ENCODE measurements at regions not wholly inside any gene's neighbourhood (a gene's known extent, or its start where the extent isn't known, plus 50 kb on each side); places are given as distances from the start of the nearest gene placed in this dataset.

- no peak for TF ChIP-seq CTCF (IDR thresholded peaks at IDR 0.05)
Observed at GRCh38 chr4:144223661-144224060, 83.1 kb upstream of the GYPA start.

GRCh38 chr4:144259285-144259684 lies 118.8 kb upstream of the GYPA start:
- TF ChIP-seq CTCF (IDR thresholded peaks at IDR 0.05): no peak

GRCh38 chr4:144267084-144267483 lies 126.6 kb upstream of the GYPA start:
- TF ChIP-seq CTCF (IDR thresholded peaks at IDR 0.05): no peak

- no peak for TF ChIP-seq CTCF (IDR thresholded peaks at IDR 0.05)
Observed at GRCh38 chr4:144280688-144281087, 140.2 kb upstream of the GYPA start.

- no peak for TF ChIP-seq CTCF (IDR thresholded peaks at IDR 0.05)
Observed at GRCh38 chr4:144283526-144283925, 143.0 kb upstream of the GYPA start.

- TF ChIP-seq CTCF (IDR thresholded peaks at IDR 0.05): no peak
Observed at GRCh38 chr4:144284026-144284425, 143.5 kb upstream of the GYPA start.

GRCh38 chr4:144288011-144288903 lies 147.7 kb upstream of the GYPA start:
- no peak for TF ChIP-seq CTCF (IDR thresholded peaks at IDR 0.05)

Data from LNCAP (cell line).